Renal cortical epithelial cell (primary cell): ENCODE measurements at regions not wholly inside any gene's neighbourhood (a gene's known extent, or its start where the extent isn't known, plus 50 kb on each side); places are given as distances from the start of the nearest gene placed in this dataset.
A peak's percentile ranks its signal among the peaks of the same experiment; 100 is the strongest.

Experiments
- DNase-seq: peaks from one replicate; pipeline ENCODE4 v3.0.0-alpha.2; 2011; ENCODE audit warnings: low read depth

GRCh38 chr15:96415513-96416217, 85.2 kb downstream of the NR2F2 start:
- DNase-seq, result no peak

DNA sequence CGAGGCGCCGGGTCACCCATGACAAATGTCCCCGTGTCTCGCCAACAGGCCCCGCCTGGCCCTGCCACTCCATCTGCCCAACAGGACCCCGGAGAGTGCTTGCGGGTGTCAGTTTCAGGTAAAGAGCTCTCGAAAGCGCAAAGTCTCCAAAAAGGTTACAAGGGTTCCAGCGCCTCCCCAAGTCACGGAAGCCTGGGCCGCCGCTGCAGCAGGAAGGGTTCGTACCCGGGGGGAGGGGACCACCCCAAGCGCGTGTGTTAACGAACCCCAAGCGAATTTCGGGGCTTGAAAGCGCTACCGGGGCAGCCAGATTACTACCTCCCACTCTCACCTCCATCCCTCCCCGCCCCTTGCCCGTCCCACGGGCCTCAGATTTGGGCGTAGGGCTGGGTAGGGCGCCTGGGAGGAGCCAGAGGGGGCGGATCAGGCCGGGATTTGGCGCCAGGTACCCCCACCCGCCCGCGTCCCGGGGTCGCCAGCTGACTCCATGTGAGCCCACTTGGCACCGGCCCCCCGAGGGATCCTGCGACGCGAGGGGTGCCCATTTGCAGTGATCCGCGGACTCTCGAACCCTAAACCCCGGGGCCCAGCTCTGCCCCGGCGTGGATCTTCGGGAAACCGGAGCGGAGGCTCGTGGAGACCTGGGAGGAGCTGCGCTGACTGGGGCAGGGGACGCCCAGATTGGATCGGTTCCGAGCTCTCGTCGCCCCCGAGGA, 85.9 kb downstream of the NR2F2 start:
- DNase-seq, result no peak

- DNase-seq, result no peak
Measured at GRCh38 chr15:96416934-96417759, 86.6 kb downstream of the NR2F2 start.

DNA sequence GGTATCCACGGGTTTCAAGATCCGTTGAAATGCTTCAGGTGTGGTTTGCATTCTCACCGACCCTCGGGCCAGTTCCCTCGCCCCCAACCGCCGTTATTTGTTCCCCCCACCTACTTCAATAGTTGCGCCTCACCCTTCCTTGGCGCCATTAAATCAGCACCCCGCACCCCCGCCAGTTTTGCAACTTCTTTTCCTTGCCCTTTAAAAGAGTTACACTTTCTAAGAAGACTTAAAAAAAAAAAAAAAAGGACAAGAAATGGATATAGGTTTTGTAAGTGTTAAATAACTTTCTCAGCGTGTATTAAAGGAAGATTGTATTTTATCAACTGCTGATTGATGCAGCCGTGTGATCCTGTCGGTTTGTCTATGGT, 87.2 kb downstream of the NR2F2 start:
- no peak for DNase-seq

GRCh38 chr15:96418146-96418545, 87.6 kb downstream of the NR2F2 start:
- DNase-seq, result peak; percentile 77

DNA sequence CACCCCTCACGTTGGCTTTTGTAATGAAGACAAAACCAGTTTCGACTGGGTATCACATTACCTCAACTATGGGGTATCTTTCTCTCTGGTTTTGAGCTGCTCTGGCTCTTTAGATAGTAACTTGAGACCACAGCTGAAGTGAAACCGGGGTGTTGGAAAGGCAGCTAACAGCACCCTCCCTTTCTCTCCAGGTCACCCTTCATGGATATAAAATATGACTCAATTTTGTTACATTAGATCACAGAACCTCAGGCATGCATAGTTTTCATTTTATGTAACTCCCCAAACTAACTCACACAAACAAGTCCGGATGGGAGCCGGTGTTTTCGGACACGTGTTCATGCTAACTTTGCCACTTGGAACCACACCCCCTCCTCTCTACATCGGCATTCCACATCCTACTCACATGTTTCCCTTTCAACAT, 90.7 kb downstream of the NR2F2 start:
- DNase-seq, result peak; percentile 58

DNA sequence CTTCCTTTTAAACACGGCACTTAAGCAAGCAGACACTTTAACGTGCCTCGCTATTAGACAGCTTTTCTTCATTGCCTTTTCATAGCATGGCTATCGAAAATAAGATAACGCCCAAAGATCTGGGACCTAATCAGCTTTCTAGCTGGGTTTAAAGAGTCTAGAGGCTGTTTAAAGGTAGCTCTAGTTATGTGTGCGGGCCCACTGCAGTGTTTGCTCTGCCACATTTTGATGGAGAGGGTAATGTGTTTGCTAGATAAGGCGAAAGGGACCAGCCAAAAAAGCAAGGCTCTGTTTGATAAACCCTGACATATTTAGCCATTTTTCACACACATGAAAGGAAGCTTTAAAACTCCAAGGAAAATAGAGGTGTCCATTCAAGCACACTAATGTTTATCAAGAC, 91.6 kb downstream of the NR2F2 start:
- DNase-seq, result no peak

DNA sequence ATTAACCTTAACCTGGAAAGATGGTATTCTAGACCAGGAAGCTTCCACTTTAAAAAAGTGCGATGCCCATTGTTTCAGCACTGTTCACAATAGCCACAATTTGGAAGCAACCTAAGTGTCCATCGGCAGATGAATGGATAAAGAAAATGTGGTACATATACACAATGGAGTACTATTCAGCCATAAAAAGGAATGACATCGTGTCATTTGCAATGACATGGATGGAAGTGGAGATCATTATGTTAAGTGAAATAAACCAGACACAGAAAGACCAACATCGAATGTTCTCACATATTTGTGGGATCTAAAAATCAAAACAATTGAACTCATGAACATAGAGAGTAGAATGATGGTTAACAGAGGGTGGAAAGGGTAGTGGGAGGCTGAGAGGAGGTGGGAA, 94.2 kb downstream of the NR2F2 start:
- DNase-seq, result no peak

DNA sequence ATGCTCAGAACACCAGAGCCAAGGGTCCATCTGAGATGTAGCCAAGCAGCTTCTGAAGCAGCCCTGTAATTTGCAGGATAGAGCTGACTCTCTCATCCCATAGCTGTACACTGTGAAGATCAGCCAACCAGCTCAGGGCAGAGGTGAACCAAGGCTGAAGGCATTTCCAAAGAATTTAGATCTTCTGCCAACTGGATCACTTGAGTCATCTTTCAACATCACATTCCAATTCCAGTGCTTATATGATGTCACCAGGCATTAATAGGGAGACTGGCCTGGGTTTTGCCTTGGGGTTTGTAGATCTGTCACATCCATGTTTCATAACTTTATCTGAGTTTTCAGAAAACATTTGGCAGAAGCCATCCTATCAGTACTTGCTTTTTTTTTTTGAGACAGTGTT, 98.2 kb downstream of the NR2F2 start:
- peak; percentile 98 for DNase-seq

DNA sequence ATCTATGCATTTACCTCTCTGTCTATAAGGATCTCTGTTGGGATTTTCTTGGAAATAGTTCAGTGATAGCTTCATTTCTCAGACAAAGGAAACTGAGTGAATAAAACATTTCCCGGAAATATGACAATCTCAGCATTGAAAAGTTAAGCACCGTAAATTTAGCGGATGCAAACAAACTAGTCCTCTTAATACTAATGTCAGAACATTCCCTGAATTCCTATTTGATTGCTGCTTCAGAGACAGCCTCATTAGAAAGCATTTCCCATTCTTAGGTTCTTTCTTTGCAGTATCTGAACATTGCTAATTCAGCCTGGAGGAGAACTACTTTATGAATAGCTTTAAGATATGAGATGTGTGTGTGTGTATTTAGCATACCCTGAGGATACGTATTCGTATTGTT, 101.3 kb downstream of the NR2F2 start:
- DNase-seq, result peak; percentile 59

DNA sequence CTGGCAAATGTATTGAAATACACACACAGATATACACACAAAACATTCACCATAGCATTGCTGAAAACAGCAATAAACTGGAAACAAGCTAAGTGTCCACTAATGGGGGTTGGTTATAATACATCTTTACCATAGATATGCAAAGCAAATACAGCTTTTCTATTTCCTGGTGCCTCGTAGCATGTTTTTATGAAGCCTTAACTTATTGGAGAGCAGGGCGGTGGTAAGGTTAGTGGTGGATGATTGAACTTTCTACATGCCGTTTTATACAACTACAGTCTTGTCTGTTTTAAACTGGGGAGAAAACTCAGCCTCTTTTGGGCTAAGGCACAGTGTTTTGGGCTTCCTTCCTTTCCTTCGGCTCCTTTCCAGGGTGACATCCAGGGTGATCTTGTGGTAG, 104.5 kb downstream of the NR2F2 start:
- no peak for DNase-seq

DNA sequence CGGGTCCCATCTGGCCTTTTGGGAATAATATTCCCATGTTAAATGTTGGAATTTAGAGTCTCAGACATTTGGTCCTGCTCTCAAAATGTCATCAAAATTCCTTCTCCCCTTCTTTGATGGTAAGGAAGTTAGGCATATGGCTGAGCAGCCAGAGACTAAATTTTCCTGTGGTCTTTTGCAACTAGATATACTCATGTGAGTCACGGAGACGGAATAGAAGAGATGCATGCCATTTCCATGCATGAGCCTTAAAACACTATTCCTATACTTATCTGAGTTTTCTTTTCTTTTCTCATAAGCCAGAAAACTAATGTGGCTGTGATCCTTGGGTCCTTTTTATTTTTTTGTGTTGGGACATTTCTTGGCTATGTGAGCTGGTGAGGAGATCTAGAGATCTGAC, 105.3 kb downstream of the NR2F2 start:
- no peak for DNase-seq

DNA sequence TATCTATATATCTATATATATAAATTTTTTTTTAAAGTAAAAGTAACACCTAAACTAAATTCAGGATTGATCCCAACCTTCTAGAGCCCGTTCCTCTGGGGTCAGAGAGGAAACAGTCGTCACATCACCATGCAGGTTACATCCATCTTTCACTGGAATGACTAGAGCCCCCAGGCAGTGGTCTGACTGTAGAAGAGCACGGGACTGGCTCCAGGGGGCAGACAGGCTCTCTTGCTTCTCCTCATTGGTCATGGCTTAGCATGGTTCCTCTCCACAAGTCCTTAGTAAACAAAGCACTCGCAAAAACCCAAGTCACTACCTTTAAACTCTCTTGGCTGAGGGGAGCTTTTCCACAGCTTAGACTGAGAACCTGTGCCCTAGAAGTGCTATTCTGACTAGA, 110.5 kb downstream of the NR2F2 start:
- DNase-seq, result no peak

- DNase-seq, result no peak
Measured at GRCh38 chr15:96442076-96442475, 111.6 kb downstream of the NR2F2 start.

DNA sequence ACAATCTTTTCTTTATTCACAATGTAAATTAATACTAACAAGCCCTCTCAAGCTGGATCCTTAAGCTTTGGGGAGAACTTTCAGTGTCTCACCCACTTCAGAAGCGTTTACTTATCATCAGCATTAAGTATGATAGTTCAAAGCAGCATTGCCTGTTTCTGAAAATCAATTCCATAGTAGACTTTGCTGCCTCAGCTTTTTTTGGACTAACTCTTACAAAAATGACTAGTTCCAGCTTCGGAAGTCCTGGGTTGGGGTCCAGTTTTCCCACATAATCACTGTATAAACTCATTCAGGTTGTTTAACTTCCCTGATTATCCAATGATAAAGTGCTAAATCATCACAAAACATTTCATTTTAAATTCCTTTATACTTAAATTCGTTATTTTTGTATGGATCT, 114.4 kb downstream of the NR2F2 start:
- DNase-seq, result no peak

DNA sequence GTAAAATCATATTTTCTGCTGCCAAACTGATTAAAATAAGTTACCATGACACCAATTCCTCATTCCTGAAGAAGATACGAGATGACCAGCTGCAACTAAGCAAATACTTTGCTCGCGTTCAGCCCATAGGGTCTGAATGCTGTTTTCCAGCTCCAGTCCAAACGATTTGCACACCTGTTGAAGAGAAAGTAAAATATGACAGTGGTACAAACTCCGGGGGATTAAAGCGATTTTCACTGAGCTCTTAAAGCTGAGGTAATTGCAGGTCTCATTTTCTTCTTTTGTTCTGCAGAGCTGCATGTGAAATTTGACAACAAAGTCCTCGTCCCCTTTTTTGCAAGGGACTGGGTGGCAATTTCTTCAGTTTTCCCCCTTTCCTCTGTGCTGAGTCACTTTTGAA, 118.4 kb downstream of the NR2F2 start:
- no peak for DNase-seq

DNA sequence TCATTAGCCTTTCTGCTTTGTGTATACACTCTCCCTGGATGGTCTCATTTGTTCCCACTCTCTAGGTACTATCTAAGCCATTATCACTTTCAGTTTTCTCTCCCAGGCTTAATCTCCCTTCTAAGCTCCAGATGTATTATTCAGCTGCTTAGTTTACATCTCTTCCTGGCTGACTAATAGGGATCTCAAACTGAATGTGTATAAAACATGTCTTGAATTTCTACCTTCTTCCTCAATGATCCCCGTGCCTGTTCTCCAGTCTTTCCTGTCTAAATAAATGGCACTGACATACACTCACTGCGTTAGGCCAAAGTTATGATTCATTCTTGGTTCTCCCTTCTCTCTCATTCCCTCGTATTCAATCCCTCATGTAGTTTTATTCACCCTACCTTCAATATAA, 127.3 kb downstream of the NR2F2 start:
- peak; percentile 32 for DNase-seq

- DNase-seq, result peak; percentile 94
Measured at GRCh38 chr15:96460106-96460505, 129.6 kb downstream of the NR2F2 start.

DNA sequence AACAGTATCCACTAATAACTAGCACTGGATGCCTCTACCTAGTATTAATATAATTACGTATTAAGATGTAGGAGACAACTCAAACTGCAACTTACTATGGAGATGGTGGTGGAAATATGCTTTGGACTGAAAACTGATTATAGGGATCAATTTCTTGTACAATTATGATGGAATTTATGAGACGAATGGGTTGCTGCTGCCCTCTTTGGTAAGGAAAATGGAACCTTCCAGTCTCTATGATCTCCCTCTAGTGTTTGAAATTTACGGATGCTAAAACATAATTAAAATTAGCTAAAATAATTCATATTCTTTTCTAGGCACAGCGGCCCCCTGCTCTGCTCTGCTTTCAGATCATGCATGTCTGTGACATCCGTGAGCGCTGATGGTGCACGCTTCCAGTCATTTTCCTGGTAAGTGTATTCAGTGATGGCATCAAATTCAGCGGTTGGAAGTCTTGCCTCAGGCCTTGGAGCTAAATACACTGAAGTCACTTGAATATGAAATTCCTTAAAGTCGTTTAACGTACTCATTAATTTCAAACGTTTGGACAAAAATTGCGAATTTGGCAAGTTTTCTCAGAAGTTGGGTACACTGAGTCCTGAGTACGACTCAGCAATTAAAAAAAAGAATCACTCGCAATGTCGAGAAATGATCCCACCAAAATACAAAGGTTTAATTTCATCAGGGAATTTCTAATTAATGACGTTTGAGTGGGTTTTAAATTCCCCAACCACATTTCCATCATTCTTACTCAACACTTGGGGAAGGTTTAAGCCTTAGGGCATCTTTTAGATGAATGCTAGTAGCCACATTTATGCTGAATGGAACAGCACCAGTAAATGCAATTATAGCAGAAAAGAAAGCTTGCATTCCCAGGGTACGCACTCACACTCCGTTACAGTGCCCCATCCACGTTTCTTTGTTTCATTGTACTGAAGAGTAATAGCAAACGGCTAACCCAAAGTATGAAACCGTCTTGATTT, 132.6 kb downstream of the NR2F2 start:
- peak; percentile 85 for DNase-seq

- no peak for DNase-seq
Measured at GRCh38 chr15:96466389-96466947, 136.0 kb downstream of the NR2F2 start.

DNA sequence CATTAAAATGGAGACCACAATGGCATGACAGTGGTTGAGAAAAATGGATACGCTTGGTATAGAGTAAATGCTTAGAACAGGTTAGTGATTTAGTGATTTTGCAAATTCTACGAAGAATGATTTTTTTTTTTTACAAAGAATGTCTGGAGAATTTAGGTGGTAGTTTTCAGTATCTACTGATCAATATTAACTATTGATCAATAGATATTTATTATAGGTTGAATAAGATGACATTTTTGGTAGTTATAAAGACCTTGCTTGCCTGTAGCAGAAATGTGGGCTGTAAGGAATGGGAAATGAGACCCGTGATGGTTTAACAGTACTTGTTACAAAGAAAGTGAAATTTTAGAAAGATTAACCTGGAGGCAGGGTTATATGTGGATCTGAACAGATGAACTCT, 137.5 kb downstream of the NR2F2 start:
- no peak for DNase-seq
